GM19025 (cell line): ENCODE measurements at regions not wholly inside any gene's neighbourhood (a gene's known extent, or its start where the extent isn't known, plus 50 kb on each side); places are given as distances from the start of the nearest gene placed in this dataset.

ENCODE experiments used
- ATAC-seq: cut with Tn5 transposase; IDR thresholded peaks from one replicate; pipeline ENCODE4 v1.9.1; 2021; ENCODE audit warnings: mild to moderate bottlenecking, low read depth, moderate library complexity; ENCODE audit not compliant: unreplicated experiment

DNA sequence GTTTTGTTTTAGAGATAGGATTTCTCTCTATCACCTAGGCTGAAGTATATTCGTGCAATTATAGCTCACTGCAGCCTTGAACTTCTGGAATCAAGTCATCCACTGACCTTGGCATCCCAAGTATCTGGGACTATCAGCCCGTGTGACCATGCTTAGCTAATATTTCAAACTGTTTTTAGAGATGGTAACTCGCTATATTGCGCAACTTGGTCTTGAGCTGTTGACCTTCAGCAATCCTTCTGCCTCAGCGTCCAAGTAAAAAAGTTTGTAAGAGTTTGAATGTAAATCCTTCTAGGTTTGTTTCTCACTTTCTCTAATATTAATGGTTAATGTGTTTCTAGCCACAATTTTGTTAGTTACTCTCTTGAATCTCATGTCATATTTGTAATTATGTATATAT, 1243.5 kb upstream of the CADM2 start:
- no peak for ATAC-seq

DNA sequence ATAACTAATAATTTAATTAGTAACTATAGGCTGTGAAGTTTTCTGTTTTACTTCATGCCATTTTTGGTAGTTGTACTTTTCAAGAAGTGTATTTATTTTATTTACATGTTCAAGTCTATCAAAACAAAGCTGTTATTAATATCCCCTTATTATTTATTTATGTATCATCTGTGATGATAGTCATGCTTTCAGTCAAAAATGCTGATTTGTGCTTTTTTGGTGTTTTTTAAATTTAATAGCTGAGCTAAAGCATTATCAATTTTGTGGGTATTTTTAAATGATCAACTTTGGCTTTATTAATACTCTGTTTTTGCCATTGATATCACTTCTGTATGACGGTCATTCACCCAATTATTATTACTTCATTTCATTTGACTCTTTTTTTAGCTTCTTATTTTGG, 1229.2 kb upstream of the CADM2 start:
- no peak for ATAC-seq

GRCh38 chr3:83734656-83735055, 1224.1 kb upstream of the CADM2 start:
- ATAC-seq = no peak

- ATAC-seq = no peak
These were observed 1220.6 kb upstream of the CADM2 start for GRCh38 chr3:83738202-83738601.

DNA sequence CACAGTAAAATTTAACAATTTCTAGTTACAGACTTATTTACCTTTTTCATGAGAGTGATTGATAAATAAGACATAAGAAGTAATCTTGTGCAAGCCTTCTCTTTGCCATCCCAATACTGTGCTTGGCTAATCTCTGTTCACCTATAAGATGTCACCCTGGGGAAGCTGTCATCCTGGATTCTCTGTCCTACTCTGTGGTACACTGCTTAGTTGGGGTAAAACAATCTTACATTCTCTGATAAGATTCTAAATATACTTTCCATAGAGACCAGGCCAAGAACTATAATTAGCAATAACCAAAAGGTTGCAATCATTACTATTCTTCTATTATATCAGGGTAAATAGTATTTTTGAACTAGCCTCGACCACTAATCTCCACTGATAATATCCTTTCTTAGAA, 1218.3 kb upstream of the CADM2 start:
- no peak for ATAC-seq

GRCh38 chr3:83765956-83766355, 1192.8 kb upstream of the CADM2 start:
- ATAC-seq = no peak

DNA sequence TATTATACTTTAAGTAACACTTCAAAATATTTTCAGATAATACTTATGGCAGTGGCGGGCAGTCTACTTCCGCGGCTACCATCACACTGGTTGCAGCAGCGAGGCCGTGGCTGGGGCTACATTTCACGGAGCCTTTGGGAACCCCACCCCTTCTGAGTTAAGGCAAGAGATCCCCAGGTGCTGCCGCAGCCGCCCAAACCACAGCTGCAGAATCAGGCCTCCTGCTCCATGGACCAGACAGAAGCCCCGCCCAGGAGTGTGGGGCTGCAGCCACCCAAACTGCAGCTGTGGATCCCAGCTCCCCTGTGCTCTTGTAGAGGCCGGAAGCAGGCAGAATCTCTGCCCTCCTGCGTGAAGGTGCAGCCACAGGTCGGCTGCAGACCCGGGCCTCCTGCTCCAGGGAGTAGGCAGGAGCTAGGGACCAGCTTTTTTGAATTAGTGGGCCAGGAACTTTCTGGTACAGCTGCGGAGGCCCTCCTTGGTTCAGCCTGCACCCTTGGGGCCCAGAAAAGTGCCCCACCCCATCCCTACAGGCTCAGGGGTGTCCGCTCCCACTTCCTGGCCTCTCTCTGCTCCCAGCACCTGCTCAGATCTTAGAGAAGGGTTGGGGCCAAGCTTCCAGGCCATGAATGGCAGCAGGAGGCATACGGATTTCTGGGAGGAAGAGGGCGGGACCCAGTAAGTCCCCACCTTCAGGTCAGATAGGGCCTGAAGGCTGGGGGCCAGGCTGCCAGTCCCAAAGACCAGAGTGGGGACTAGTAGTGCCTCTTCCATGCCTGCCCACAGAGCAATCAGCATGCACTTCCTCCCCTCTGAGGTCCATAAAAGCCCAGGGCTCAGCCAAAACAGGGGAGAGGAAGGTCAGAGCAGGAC, 1188.8 kb upstream of the CADM2 start:
- no peak for ATAC-seq

GRCh38 chr3:83770664-83771402, 1188.0 kb upstream of the CADM2 start:
- ATAC-seq = no peak

DNA sequence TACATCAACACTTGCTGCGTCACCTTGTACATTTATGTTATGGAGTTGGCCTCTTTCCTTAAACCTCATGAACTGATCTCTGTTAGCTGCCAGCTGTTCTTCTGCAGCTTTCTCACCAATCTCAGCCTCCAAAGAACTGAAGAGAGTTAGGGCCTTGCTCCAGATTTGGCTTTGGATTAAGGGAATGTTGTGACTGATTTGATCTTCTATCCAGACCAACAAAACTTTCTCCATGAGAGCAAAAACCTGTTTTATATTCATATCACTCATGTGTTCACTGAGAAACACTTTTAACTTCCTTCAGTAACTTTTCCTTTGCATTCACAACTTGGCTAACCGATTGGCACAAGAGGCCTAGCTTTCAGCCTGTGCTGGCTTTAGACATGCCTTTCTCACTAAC, 1156.0 kb upstream of the CADM2 start:
- ATAC-seq = no peak

DNA sequence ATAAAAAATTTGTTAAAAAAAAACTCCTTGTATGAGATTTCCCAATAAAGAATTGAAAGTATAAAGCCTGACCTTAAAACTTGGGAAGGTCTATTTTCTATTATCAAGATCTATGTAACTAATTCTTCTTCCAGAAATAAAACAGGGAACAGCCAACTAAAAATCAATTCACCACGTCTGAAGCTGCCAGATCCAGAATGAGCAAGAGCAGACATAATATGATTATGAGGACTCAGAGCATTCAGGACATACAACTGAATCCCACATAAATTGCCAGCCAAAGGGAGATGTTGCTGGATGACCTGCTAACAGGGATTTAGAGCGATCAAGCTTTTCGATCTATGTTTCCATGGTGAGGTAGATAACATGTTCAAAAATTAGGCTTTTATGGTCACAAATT, 1151.3 kb upstream of the CADM2 start:
- ATAC-seq = no peak

DNA sequence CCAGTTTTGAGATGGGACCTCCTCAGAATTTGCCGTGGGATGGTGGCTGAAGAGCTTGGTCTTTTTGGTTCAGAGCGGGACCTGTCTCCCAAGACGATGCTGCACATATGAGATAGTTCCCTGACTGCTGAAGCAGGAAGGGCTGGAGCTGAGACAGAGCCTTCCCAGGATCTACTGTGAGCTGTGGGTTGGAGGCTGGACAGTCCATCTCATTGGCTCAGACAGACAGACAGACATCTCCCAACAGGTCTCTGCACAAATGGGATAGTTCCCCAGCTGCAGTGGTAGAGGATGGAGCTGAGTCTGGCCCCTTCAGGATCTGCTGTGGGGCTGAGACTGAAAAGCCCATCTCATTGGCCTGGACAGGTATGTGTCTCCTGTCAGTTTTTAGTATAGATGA, 1145.6 kb upstream of the CADM2 start:
- no peak for ATAC-seq

GRCh38 chr3:83816653-83817052, 1142.1 kb upstream of the CADM2 start:
- ATAC-seq = no peak

- no peak for ATAC-seq
These were observed 1137.3 kb upstream of the CADM2 start for GRCh38 chr3:83821506-83821905.

- no peak for ATAC-seq
These were observed 1135.7 kb upstream of the CADM2 start for GRCh38 chr3:83823095-83823494.

GRCh38 chr3:83835040-83835439, 1123.7 kb upstream of the CADM2 start:
- ATAC-seq = no peak

DNA sequence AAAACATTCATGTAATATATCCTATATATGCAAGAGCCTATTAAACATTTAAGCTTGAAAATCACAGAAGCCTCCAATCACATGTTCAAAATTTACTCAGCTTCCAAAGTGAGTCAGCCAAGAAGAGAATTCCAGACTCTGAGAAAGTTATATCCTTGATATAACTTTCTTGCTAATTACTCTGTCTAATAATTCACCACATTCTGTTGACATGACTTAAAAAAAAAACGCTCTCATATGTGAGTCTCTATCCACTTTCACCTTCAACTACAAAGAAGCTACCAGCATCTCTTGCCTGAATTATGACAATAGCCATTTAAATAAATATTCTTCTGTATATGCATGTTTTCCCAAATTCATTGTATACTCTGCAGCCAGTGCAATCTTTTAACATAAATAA, 1116.3 kb upstream of the CADM2 start:
- ATAC-seq = no peak

- ATAC-seq = no peak
These were observed 1115.1 kb upstream of the CADM2 start for GRCh38 chr3:83843716-83844115.

GRCh38 chr3:83849106-83849730, 1109.6 kb upstream of the CADM2 start:
- no peak for ATAC-seq

DNA sequence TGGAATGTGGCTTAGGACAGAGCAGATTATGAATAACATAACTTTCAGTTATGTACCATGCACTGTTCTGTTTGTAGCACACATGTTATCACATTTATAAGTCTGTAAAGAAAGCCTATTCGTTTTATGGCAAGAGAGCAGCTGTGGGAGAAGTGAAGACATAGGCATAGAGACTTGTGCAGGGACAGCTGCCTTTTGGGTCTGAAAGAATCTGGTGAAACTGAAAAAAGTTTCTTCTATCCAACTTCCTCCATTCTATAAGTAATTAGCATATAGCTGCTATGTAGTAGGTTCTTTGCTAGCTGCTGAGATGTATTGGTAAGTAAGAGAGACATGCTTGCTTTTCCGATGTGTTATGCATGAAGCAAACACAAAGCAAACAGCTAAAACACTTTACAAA, 1095.4 kb upstream of the CADM2 start:
- no peak for ATAC-seq

GRCh38 chr3:83868909-83869567, 1089.8 kb upstream of the CADM2 start:
- no peak for ATAC-seq

DNA sequence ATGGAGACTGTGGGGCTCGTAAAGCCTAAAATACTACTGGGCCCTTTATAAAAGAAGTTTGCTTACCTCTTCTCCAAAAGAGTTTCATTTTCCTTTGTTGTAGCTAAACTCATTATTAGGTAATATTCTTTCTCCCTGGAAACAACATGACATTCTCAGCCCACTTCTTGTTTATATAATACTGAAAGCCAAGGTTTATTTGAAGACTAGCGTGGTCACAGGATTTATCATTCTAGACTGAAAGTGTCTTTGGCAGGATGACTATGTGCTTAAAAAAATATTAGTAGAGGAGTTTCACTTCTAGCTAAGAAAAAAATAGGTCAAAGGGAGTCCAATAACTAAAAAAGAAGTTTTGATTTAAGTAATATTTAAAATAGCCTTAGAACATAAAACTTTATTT, 1085.2 kb upstream of the CADM2 start:
- no peak for ATAC-seq
